B cell (primary cell): ENCODE measurements at regions not wholly inside any gene's neighbourhood (a gene's known extent, or its start where the extent isn't known, plus 50 kb on each side); places are given as distances from the start of the nearest gene placed in this dataset.

ENCODE experiments used
- EZH2 ChIP-seq: IDR thresholded peaks from 2 replicates; pipeline ENCODE4 v1.6.1; 2012; ENCODE audit warnings: borderline replicate concordance, low read depth, mild to moderate bottlenecking, moderate library complexity, low read length; ENCODE audit not compliant: insufficient read depth, poor library complexity, severe bottlenecking
- TF ChIP-seq, protein P1 (sequence below): fragments of 200-600 bp; IDR thresholded peaks from one replicate; pipeline ENCODE4 v1.8.0; 2022; ENCODE audit warnings: antibody characterized with exemption, mild to moderate bottlenecking

DNA sequence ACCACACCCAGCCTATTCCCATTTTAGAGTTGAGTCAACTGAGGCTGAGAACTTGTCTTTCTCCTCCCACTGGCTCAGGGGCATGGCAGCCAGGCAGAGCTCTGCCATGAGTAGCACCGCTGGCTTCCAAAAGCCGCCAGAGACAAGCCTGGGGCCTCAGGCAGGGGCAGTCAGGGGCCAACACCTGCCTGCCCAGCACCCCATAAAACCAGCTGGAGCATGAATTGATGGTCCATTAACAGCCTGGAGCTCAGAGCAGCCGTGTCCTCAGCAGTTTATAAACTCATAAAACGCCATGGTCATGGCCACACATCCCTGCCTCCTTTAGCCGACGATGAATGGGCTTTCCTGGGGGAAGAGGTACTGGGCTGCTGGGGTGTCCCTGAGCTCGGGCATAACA is 50.6 kb upstream of the PAX7 start:
- TF ChIP-seq, protein P1, sequence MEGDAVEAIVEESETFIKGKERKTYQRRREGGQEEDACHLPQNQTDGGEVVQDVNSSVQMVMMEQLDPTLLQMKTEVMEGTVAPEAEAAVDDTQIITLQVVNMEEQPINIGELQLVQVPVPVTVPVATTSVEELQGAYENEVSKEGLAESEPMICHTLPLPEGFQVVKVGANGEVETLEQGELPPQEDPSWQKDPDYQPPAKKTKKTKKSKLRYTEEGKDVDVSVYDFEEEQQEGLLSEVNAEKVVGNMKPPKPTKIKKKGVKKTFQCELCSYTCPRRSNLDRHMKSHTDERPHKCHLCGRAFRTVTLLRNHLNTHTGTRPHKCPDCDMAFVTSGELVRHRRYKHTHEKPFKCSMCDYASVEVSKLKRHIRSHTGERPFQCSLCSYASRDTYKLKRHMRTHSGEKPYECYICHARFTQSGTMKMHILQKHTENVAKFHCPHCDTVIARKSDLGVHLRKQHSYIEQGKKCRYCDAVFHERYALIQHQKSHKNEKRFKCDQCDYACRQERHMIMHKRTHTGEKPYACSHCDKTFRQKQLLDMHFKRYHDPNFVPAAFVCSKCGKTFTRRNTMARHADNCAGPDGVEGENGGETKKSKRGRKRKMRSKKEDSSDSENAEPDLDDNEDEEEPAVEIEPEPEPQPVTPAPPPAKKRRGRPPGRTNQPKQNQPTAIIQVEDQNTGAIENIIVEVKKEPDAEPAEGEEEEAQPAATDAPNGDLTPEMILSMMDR = no peak
- TF ChIP-seq EZH2 = no peak
